ENCODE measurements at regions not wholly inside any gene's neighbourhood (a gene's known extent, or its start where the extent isn't known, plus 50 kb on each side); places are given as distances from the start of the nearest gene placed in this dataset.

DNA sequence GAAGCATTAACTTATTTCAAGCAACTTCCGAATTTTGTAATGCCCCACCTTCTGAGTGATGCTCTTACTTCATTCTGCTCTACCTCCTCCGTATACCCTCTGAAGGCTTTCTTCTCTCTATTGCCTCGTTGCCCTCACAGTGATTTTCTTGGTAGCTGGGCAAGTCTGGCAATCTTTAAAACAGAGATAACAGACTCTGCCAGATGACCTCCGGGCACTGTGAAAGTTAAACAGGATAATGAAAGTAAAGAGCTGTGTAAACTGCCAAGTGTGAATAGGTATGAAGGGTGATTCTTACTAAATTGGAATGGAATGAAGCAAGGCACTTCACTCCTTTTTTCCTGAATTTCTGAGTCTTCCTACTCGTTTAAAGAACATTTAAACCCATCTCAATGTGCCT lies 207.3 kb upstream of the GYPC start:
- Histone ChIP-seq H3K27me3 (no peaks in the 10 kb centered on the region), H3K4me1 (no peaks in the 10 kb centered on the region), H3K36me3 (no peaks in the 10 kb centered on the region), H3K27ac (no peak overlapping the region), H3K9me3 (peaks cover 0 to 5% (median 0%) of the 10 kb centered on the region in 4 donors), H3K4me3 (no peak overlapping the region)
- intact Hi-C loops (cut with DNase I; ENCODE audit: low total_unique reads) = no loop called here
- DNase-seq = no peak
- TF ChIP-seq EP300 (IDR thresholded peaks at IDR 0.05) (no peak), POLR2AphosphoS5 (IDR thresholded peaks at IDR 0.05) (no peak), CTCF (IDR thresholded peaks at IDR 0.05) (no peak), POLR2A (IDR thresholded peaks at IDR 0.05) (no peak)
- 19 to 27% (median 23%) methylated on average over 5 of the region's 5 CpGs for WGBS, 5 donors

GRCh38 chr2:126449677-126450076 lies 206.3 kb upstream of the GYPC start:
- 49 to 71% (median 64%) methylated on average over 2 of the region's 2 CpGs for WGBS, 5 donors
- Histone ChIP-seq H3K36me3 (no peaks in the 10 kb centered on the region), H3K27me3 (no peaks in the 10 kb centered on the region), H3K27ac (no peak overlapping the region), H3K4me3 (no peak overlapping the region), H3K9me3 (peaks cover 0 to 5% (median 0%) of the 10 kb centered on the region in 4 donors), H3K4me1 (no peaks in the 10 kb centered on the region)
- no peak for DNase-seq
- intact Hi-C loops (cut with DNase I; ENCODE audit: low total_unique reads) = no loop called here
- TF ChIP-seq POLR2A (IDR thresholded peaks at IDR 0.05) (no peak), EP300 (IDR thresholded peaks at IDR 0.05) (no peak), POLR2AphosphoS5 (IDR thresholded peaks at IDR 0.05) (no peak), CTCF (IDR thresholded peaks at IDR 0.05) (no peak)

- whole genome bisulfite sequencing, 5 donors = 75 to 81% (median 78%) methylated on average over 8 of the region's 8 CpGs
- no peak for DNase-seq
- intact Hi-C loops (cut with DNase I; ENCODE audit: low total_unique reads) = no loop called here
Measured at GRCh38 chr2:126463892-126464674, 191.9 kb upstream of the GYPC start.

More at GRCh38 chr2:126463892-126464674, 191.9 kb upstream of the GYPC start:
- Histone ChIP-seq H3K27me3 (peaks cover 0 to 4% (median 0%) of the 10 kb centered on the region in 3 donors), H3K36me3 (no peaks in the 10 kb centered on the region), H3K9me3 (no peaks in the 10 kb centered on the region), H3K4me1 (no peaks in the 10 kb centered on the region), H3K4me3 (no peak overlapping the region), H3K27ac (no peak overlapping the region)
- TF ChIP-seq CTCF (IDR thresholded peaks at IDR 0.05) (no peak), POLR2A (IDR thresholded peaks at IDR 0.05) (no peak), EP300 (IDR thresholded peaks at IDR 0.05) (no peak), POLR2AphosphoS5 (IDR thresholded peaks at IDR 0.05) (no peak)

Data from stomach (tissue), 8 donors.